SH-SY5Y (cell line): ENCODE measurements at regions not wholly inside any gene's neighbourhood (a gene's known extent, or its start where the extent isn't known, plus 50 kb on each side); places are given as distances from the start of the nearest gene placed in this dataset.

Experiments used
- GATA2 ChIP-seq: IDR thresholded peaks from 2 replicates; pipeline ENCODE4 v1.6.1; 2011; ENCODE audit warnings: mild to moderate bottlenecking, low read depth, low read length
- GATA3 ChIP-seq: IDR thresholded peaks from 2 replicates; pipeline ENCODE4 v1.6.1; 2011; ENCODE audit warnings: low read depth, mild to moderate bottlenecking, low read length, moderate library complexity

- no peak for TF ChIP-seq GATA2
- TF ChIP-seq GATA3, result no peak
Measured at GRCh38 chr2:118604811-118605210, 242.6 kb downstream of the EN1 start.
